Occipital lobe (tissue), 1 donor: ENCODE measurements at regions not wholly inside any gene's neighbourhood (a gene's known extent, or its start where the extent isn't known, plus 50 kb on each side); places are given as distances from the start of the nearest gene placed in this dataset.
"Not testable (repeated sequence)": the region's sequence is repeated elsewhere in the genome, so short reads cannot be mapped to it uniquely, and the experiment has no call there.

Experiments used
- DNase-seq: peaks from one replicate; lab custom pipeline; 2025; lab: John Stamatoyannopoulos, UW

DNA sequence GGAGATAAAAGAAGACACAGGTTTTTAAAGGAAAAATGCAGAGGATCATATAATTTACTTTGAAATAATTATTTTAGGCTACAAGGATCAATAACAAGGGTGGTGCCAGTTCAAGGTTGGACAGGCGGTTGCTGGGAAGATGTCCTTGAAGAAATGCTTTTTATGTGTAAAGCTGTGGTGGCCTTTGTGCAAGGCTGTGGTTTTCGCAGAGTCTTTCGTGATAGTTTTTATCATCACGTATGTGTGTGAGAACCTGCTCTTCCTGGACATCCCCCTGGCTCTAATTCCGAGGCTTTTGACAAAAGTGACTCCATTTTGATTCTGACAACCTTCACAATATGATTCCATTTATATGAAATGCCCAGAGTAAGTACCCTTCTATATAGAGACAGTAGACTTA lies 85.8 kb upstream of the COG2 start:
- DNase-seq, result no peak

- DNase-seq, result no peak
These were observed 86.5 kb upstream of the COG2 start for GRCh38 chr1:230555814-230556213.

DNA sequence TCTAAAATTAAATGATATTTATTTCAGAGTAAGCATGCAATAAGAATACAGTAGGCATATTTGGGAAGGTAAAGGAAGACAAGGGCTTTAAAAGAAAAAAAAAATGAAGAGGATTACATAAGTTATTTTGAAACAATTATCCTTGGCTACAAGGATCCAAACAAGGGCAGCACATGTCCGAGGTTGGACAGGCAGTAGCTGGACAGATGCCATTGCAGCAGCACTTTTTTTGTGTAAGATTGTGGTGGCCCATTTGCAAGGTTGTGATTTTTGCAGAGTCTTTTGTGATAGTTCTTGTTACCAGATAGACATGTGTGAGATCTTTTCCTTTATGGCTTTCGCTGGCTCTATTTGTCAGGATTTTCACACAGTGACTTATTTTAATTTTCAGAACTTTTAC lies 89.4 kb upstream of the COG2 start:
- DNase-seq, result no peak

GRCh38 chr1:230550945-230551344 lies 91.3 kb upstream of the COG2 start:
- not testable (repeated sequence) for DNase-seq

DNA sequence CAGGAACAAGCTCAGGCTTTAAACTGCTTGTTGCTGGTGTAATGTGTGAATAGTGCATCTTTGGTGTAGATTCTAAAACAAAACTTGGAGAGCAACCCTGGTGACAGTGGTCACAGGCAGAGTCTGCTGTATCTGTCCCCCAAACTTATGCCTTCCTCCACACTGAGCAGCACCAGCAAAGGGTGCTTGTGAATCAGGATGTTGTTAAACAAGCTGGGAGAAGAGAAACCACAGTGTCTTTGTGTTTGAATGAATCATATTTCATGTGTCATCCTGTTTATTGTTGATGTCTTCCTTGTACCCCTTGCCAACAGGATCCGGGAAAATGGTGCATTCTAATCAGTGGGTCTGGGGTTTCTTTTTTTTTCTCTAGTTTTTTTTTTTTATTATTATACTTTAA lies 91.9 kb upstream of the COG2 start:
- no peak for DNase-seq

DNA sequence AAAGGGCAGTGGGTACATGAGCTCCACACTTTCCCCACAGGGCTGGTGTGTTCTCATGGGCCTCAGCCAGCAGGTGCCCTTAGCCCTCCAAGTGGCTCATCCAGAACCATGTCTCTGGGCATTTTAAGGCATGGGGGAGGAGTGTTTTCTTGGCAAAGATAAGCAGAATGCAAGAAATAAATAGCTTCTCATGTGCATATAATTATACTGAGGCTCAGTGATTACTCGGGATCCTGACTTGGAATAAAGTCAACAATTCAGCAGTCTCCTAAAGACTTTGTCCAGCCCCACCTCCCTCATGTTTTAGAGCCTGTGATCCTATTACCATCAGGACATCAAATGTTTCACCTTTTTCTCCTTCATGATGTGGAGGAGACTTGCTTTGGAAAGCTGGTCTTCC lies 92.7 kb upstream of the COG2 start:
- DNase-seq, result no peak

- DNase-seq, result peak; percentile 41
These were observed 93.3 kb upstream of the COG2 start for GRCh38 chr1:230548997-230549396.

GRCh38 chr1:230548357-230548756 lies 93.9 kb upstream of the COG2 start:
- no peak for DNase-seq

GRCh38 chr1:230545181-230545580 lies 97.1 kb upstream of the COG2 start:
- no peak for DNase-seq

DNA sequence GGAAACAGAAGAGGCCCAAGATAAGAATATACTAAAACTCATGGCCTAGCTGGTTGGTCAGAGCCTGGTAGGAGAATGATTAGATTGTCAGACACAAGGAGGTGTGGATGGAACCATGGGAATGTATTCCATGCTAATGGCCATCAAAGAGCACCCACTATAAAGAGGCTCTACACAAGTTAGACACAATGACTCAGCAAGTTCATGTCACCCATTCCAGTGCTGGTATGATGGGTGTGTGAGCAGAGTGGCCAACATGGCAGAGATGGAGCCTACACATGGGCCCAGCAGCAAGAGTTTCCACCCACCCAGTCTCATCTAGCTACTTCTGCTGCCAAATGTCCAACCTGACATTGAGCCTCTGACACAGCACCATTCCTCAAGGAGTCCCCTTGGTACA lies 97.5 kb upstream of the COG2 start:
- DNase-seq, result no peak

- no peak for DNase-seq
These were observed 99.2 kb upstream of the COG2 start for GRCh38 chr1:230543085-230543484.

DNA sequence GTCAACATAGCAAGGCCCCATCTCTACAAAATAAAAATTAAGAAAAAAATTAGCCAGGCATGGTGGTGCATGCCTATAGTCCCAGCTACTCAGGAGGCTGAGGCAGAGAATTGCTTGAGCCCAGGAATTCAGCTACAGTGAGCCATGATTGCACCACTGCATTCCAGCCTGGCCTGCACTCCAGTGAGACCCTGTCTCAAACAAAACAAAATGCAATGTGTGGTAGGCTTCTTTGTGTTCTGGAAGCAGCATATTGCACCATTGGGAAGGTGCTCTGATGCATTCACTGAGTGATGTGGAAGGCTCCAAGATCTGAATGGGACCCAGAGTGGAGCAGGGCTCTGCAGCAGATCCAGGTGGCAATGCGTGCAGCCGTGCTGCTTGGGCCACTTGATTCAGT lies 99.6 kb upstream of the COG2 start:
- DNase-seq, result no peak

- no peak for DNase-seq
These were observed 100.2 kb upstream of the COG2 start for GRCh38 chr1:230542054-230542453.

DNA sequence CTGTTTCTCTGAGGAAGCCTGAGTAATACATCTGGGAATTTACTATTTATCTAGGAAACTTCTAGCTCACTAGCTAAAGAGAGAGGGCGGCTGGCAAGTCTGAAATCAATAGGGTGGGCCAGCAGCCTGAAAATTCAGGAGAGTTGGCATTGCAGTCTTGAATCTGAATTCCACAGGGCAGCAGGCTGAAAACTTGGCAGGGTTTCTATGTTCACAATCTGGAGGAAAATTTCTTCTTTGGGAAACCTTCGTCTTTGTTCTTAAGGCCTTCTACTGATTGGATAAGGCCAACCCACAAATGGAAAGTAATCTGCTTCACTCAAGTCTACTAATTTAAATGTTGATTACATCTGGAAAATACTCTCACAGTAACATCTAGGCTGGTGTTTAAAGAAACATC lies 101.0 kb upstream of the COG2 start:
- DNase-seq, result no peak

DNA sequence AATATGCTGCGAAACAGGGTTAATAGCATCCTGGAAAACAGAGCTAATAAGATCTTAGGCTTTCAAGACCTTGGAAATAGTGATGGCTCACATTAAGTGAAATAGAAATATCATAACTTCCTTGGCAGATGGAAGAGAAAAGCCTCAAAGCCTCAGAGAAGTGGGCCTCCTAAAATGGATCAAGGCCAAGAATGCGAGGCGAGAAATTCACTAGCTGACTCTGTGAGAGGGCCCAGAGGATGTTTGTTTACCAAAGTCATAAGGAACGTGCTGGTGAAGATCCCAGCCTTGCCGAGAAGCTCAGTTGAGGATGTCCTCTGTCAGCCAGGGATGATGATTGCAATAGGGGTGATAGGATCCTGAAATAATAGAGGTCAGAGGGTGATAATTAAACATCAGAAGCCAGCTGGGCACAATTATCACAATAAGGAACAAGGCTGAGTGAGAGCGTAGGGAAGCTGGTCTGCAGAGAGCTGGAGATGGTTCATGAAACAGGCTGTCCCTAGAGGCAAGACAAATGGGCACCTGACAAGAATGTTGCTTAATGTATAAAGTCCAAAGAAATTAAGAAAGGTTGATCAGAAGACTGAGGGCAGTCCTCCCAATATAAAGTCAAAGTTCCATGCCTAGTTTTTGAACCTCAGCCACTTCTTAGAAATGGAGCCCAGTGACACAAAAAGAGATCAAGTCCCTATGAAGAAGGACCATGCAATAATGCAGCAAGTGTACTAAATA lies 101.7 kb upstream of the COG2 start:
- DNase-seq, result no peak

GRCh38 chr1:230537456-230537855 lies 104.8 kb upstream of the COG2 start:
- DNase-seq, result no peak

GRCh38 chr1:230536641-230537155 lies 105.6 kb upstream of the COG2 start:
- DNase-seq, result no peak

GRCh38 chr1:230534224-230534623 lies 108.1 kb upstream of the COG2 start:
- DNase-seq, result no peak

GRCh38 chr1:230531103-230531502 lies 105.0 kb upstream of the PGBD5 start:
- no peak for DNase-seq

DNA sequence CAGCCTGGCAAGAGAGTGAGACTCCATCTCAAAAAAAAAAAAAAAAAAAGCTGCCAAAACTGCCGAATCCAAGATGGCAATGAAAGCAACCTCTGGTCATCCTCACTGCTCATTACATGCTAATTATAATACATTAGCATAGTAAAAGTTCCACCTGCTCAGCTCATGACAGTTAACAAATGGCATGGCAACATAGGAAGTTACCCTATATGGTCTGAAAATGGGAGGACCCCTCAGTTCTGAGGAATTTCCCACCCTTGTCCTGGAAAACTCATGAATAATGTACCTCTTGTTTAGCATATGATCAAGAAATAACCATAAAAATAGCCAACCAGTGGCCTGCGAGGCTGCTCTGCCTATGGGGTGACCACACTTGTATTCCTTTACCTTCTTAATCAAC lies 93.1 kb upstream of the PGBD5 start:
- no peak for DNase-seq

DNA sequence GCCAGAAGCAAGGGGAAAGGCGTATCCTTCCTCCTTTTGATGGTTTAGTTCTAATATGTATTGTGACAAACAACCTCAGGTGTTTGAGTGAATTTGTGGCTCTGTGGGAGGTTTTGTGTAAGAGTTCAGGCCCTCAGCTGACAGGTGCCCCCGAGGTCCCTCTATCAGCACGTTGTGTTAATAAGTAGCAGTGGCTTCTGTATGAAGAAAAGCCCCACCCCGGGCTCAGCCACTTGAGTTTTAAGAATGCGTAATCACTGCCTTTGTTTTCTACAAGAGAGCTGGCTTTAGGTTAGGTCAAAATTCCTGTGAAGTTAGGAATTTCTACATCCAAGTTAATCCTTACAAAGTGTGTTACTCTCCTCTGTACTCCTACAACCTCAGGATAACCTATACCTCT lies 92.4 kb upstream of the PGBD5 start:
- no peak for DNase-seq

DNA sequence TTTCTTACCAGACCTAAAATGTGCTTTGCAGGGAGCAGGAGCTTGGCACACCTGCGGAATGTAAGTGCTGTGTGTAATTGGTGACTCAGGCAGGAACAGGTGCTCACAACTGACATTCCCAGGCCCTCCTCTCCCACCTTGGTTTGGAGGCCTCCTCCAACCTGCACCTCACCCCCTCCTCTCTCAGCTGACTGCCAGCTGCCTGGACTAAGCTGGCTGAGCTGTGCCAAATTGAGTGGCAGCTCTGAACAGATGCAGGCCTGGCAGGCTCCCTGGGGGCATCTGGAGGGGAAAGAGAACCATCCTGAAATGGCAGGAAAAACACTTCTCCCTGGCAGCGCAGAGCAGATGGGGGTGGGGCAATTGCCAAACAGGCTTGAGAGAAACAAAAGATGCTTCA lies 91.7 kb upstream of the PGBD5 start:
- peak; percentile 39 for DNase-seq

DNA sequence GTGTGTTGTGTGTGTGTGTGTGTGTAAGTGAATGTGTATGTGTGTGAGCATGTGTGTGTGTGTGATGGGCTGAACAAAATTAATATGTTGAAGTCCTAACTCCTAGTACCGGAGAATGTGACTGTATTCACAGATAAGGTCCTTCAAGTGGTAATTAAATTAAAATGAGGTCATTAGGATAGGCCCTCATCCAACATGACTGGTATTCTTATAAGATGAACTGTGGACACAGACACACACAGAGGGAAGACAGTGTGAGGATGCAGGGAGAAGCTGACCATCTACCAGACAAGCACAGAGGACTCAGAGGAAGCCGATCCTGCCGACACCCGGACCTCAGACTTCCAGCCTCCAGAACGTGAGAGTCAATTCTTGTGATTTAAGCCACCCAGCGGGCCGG lies 91.2 kb upstream of the PGBD5 start:
- DNase-seq, result no peak

DNA sequence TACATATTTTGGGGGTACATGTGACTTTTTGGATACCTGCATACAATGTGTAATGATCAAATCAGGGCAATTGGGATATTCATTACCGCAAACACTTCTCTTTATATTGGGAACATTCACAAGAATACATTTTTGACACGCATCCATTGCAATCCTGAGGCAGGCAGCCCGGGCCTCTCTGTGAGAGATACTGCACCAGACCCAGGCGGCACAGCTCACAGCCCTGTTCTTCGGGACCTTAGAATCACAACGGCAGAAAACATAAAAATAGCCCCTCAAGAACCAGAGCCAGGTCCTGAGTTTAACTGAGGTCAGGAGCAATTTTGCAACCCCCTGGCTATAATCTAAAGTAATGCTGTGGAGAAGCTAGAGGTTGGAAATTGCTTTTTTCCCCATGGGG lies 90.8 kb upstream of the PGBD5 start:
- DNase-seq, result no peak
